Right kidney (tissue), 1 donor: ENCODE measurements at regions not wholly inside any gene's neighbourhood (a gene's known extent, or its start where the extent isn't known, plus 50 kb on each side); places are given as distances from the start of the nearest gene placed in this dataset.

Experiments
- DNase-seq: peaks from one replicate; pipeline ENCODE4 v3.0.0-alpha.2; 2016

DNA sequence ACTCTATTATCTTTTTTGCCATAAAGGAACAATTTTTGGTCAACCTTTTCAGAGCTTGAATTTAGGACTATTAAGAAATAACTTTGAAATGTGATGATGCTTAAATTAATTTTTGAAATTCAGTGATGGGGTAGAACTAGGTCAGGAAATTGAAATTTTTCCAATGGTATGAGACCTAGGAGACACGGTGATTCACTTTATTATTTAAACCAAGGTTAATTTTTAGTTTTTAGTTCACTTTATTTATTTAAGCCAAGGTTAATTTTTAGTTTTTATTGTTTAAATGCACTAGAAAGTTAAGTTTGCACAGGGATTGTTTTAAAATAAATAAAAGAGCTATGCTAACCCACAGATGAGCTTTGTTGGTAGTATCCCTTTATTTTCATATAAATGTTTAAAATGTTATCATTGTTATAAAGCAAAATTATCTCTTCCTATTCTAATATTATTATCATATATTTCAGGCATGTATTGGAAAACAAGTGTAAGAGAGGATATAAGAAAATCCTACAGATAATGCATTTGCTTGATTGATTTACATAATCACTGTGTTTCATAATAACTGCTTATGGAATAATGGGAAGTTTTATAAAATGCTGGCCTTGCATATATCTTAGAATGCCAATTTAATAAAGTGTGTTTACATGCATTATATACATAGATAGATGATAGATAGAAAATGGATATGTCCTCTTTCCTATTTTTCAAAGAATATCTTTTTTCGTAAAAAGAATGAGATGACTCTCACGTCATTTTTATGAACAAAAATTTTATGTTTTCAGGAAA, 163.6 kb downstream of the HGF start:
- DNase-seq: no peak

DNA sequence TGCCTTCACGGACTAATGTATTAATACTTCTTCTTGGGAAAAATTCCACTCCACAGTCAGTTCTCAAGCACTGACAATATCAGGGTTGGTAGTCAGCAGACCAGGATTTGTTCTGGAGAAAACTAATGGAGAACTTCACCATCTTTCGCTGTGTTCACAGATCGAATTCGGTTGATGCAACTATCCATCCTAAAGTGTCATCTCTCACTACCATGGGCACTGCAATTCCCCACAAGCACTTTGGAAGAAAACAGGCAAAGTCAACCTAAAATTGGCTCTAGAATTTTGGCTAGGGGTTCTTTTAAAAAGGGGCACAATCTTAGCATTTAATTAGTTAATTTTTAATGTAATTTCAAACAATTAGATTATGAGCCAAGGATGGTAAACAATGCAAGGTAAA, 164.4 kb downstream of the HGF start:
- DNase-seq: no peak

DNA sequence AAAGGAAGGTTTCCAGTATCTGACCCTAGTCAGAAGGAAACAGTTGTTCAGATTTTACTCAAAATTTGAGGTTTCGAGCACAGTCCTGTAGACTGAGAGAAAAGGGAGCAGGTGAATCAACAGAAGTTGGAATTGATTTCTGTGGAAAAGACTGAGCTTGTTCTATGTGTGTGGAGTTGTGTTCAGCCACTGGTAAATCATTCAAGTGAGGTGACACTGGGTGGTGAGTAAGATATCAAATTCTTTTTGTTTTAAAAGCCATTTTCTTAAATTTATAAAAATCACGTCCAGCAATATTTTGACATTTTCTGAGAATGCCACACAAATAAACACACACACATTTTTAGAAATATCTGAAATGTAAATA, 165.1 kb downstream of the HGF start:
- DNase-seq: no peak

DNA sequence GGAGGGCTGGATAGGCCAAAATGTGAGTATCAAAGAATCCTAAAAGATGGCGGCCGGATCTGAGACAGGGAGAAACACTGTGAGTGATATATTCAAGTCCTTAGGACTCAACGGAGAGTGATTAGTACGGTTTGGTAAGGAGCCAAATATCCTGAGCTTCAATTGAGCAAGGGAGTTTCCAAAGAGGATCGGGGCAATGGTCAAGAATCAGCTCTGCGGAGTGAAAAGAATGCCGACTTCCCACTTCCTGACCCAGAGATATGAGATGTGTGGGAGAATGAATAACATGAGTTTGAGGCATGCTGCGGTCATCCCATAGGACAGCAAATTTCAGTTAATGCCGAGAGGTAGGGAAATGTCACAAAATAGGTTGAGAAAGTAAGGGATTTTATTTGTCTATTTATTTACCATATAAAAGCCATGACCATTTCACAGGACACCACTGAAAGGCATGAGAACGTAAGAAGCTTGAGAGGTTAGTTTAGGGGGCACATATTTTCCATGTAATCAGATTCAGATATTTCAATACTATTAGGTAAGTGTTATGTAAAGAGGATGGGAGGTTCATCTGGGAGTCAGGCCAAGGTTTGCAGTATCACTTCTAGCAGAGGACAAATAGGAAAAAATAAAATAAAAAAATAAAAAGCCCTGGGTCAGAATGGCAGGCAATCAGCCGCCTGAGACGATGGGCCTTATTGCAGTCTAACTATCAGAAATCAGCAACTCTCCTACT, 165.6 kb downstream of the HGF start:
- DNase-seq: no peak

DNA sequence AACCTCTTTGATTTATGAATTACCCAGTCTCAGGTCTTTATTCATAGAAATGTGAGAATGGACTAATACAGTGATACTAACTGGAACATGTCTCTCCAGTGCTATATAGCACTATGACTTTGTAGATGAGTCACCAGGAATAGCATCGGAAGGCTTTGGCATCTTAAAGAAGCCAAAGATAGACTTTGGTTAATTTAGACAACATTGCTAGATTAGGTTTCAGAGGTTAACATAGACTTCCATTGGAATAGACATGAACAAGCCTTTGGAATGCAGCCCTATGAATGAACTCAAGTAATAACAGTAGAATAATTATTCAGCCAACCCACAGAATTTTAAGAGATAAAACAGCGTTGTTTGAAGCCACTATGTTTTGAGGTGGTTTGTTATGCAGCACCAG, 169.2 kb downstream of the HGF start:
- no peak for DNase-seq

DNA sequence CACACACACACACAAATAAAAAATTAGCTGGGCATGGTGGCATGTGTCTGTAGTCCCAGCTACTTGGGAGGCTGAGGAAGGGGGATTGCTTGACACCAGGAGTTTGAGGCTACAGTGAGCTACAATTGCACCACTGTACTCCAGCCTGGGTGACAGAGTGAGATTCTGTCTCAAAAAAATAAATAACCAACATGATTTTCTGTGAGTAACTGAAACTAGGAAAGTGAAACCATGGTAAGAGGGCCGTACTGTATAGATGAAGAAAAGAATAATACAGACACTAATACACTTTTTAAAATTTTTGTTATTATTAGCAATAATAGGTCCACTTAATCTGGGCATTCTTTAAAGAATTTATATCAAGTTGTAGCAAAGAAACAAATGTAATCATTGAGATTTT, 170.9 kb downstream of the HGF start:
- DNase-seq: no peak

DNA sequence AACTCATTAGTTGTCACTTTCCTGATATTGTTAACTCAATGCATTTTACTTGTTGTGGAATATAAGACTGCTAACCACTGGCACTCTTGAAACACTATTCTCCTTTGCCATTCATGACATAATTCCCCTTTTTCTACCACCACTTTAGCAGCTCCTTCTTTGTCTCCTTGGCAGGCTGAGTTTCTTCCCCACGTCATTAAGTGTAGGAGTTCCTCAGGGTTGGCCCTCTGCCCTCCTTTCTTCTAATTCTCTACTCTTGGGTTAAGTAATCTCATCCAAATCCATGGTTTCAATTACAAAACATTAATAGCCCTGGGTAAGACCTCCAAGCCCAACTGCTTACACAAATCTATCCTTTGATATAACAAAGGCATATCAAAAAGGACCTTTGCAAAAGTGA, 175.1 kb downstream of the HGF start:
- DNase-seq: no peak

DNA sequence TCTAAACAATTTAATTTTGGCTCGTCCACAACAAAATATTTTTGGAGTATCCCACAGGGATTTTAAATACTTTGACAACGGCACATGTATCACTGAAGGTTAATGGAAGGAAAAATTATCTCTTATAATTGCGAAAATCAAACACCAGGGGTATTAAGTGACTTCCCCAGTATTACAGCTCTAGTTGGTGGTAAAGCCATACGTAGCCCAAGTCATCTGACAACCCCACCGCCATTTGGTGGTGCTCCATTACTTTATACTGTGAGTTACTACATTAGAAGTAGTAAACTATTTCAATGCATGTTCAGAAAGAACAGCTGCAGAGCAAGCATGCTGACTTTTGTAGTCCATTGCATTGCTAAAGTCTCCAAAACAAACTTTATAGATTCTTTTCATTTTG, 179.7 kb downstream of the HGF start:
- DNase-seq: no peak

DNA sequence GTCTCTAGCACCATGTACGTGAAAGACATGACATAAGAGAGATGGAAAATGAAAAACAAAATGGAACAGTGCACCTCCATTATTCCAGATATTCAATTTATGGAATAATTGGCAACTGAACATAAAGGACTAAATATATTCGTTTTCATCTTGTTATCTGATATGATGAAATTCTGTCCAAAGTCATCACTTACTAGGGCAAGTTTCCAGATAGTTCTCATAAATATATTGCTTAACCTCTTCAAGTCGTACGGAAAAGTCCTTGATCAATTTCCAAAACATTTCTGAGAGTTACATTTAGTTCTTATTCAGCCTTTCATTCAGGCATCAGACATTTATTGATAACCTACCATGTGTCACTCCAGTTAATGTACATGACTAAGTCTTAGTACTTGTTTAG, 185.2 kb downstream of the HGF start:
- DNase-seq: no peak

DNA sequence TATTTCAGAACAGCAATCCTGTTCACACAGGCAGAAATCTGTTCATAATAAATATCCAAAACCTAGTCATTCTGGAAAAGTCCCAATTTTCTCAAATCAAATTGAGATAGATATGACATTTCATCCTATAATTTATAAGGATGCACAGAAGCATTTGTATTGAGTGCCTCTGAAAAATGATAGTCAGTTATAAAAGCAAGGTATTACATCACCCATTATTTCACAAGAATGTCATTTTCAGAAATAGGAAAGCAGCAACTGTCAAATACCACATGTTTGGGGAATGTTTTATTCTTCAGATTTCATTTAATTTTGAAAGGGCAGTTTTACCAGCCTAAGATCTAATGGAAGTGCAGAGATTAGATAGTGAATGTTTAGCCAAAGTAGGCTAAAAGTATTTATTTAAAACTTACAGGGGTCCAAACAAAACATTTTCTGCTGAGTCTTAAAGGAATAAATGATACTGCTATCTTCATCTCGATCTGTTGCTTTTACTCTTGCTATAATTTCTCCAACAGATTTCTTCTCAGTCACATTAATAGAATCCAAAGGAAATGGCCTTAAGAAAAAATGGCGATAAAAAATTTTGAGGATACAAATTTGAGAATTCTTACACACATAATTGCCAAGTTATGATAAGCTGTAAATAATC, 185.8 kb downstream of the HGF start:
- DNase-seq: no peak

DNA sequence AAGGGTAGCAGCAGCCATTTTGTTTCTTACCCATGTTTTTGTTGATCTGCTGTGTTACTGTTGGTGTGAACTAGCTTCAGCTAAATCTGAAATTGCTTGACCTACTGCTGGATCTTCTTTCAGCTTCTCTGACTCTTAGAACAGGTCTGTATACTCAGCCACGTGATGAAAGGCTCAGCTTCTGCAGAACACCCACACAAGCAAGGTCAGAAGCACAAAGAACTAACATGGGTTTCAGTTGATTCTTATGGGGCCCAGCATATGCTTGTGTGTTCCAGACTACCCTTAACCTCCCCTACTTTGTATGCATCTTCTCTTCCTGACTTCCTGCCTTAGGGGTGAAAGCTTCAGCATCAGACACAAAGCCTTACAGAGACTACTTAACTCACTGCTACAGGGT, 186.8 kb downstream of the HGF start:
- no peak for DNase-seq

DNA sequence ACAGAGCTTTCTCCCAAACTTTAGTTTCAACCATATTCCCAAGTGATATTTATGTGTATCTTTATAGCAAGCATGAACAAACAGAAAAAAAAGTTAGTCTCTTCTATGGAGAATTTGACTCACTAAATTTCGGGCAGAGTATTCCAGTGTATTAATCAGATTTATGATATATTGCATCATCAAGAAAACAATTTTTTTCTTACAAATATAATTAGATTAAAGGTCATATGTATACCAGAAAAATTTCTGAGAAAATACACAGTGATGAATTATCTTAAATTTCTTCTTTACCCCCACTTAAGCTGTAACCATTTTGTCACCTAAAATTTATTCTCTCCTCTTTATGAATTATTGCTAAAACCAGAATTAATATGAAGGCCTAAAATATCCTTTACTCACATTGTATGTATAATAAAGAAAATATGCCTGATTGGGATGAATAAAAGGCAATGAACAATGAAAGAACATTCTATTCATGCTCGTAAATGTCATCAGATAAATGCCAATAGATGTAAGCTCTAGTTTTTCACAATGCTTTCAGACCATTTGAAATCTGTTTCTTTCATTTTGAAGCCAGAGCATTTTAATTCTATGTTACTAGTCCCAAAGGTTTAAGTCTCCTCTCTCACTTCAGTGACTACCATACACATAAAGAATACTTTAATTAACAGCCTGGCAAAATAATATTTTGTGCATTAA, 192.1 kb downstream of the HGF start:
- no peak for DNase-seq

DNA sequence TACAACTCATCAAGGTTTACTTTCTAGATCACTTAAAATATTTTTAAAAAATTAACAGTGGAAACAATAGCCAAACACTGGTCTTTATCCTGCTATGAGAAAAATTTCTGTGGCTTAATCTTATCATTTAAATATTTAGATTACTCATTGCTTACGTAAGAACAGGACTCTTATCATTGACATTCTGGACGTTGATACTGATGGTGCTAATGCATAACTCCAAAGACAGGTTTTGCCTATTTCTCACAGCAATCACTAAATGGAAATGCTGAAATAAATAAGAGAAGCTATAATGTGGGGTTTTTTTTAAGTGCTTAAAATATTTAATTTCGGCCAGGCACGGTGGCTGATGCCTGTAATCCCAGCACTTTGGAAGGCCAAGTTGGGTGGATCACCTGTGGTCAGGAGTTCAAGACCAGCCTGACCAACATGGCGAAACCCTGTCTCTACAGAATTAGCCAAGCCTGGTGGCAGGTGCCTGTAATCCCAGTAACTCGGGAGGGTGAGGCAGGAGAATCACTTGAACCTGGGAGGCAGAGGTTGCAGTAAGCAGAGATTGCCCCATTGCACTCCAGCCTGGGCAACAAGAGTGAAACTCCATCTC, 195.0 kb downstream of the HGF start:
- DNase-seq: no peak

DNA sequence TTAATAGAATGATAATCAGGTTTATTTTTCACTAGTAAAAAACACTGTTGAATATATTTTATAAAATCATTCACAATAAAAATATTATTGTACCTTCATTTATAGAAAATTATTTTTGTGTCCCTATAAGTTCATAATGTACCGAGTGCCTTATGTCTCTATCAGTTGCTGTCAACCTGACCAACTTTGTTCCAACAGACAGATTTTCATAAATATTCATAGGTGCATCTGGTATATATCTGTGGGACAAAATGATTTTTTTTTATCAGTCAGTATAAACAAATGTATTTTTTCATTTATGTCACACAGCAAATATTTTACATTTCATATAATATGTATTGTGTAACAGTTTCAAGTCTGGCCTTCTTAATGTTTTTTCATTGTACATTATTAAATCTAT, 195.9 kb downstream of the HGF start:
- DNase-seq: no peak

DNA sequence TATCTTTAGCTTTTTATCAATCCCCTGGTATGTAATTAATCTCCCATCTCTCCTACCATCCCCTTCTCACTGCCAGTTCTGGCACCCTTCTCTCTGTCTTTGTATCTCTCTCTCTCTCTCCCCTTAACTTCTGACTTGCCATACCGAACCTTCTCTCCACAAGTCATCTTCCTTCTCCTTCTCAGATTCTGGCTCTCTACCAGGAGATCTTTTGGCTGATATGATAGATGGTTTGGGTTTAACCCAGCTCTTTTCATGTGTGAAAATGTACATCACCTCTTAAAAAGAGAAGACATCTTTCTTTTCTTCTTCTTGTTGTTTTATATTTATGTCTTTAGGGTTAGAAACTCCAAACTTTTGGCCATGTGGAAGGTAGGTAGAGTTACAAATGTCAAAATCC, 196.7 kb downstream of the HGF start:
- DNase-seq: no peak

DNA sequence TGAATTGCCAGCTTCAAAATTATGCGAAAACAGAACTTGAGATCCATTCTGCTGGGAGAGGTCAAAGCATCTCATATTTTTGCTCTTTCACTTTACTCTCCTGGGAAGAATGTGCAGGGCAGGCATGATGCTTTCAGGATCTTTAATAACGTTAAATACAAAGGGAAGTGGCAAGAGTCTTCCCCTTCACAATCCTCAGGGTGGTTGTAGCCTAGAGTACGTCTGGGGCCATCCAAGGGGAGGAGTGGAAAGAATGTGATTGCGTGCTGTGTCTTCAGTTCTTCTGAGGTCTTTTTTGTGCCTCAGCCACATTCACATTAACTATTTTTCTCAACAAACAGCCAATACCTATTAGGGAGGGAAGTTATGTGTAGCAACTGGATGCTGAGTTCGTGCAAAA, 207.3 kb downstream of the HGF start:
- DNase-seq: no peak

DNA sequence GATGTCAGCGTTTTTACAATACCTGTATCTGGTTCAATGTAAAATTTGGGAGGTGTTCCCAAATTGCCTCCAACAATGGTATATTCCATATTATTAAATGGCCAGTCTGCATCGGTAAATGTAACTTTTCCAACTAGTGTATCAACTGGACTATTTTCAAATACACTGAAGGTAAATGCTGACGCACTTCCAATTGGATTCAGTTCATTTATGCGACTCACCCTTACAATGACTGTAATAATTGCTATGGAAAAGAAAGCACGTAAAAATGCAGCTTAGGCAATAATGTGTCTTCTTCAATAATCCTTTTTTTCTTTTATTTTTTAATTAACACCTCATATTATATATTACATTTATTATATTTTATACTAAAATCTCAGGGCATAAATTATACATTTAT, 209.1 kb downstream of the HGF start:
- DNase-seq: no peak

DNA sequence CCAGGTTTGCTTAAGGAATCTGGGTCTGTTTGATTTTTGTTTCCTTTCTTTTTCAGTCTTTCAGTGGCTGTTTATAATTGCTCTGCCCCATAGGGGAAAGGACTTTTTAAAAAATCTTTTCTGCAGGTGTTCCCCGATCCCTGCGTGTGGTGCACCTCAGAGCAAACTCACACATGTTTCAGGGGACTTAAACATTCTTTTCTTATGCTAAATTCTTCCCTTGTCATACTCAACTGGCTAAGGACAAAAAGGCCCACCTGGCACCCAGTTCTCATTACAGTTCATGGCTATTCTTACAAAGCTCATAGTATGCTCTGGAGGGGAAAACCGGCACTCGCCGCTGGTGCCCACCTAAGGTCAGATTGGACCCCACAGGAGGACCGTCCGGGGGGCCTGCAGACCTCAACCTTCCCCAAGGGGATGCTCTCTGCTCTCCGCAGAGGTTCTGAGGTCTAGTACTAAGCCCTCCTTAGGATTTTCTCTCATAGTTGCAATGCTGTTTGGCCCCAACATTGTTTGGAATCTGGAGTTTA, 220.3 kb downstream of the HGF start:
- no peak for DNase-seq

DNA sequence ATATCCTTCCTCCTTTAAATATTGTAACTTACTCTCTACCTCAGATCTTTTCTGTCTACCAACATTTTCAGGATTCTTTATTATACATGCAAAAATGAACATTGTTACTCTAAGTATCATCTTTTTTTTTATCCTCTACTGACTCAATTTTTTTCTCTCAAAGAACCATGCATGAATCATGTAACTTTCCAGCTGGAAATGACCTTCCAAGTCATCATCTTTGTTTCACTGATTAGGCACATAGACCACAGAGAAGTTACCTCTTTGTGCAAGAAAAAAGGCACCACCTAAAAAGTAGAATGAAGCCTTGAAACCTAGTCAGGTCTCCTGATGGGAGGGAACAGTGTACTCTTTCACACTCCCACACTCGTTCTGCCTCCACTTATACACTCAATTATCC, 234.9 kb downstream of the HGF start:
- no peak for DNase-seq

DNA sequence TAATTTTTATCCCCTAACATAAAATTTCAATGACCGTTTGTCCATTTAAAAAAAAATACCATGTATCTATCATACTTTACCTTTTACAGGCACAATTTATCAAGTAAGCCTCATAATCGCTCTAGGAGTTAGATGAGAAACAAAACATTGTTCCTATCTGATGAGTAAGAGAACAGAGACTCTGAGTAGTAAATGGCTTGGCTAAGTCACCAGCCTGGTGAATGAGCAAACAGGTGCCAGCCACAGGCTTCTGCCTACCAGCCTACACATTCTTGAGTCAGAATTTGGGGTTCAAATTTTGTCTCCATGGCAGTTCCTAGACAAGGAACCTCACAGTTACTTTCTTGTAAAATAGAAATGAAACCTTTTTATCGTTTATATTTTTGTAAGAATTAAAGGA, 235.4 kb downstream of the HGF start:
- DNase-seq: no peak

DNA sequence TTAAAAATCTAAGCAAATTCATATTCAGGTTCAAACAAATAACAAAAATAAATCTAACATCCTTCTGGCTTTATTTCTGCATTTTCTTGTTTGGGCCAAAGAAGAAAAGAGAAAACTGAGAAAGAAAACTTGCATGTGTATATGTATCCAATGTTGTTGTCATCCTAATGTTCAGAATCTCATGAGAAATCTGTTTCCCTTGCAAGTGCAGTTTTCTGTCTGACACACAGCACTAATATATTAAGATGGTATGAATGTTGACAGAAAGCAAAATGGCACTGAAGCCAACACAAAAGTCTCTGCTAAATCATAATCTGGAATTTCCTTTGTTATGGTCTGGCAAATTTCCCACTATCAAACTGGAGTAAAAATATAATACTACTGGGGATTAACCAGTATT, 235.9 kb downstream of the HGF start:
- no peak for DNase-seq

DNA sequence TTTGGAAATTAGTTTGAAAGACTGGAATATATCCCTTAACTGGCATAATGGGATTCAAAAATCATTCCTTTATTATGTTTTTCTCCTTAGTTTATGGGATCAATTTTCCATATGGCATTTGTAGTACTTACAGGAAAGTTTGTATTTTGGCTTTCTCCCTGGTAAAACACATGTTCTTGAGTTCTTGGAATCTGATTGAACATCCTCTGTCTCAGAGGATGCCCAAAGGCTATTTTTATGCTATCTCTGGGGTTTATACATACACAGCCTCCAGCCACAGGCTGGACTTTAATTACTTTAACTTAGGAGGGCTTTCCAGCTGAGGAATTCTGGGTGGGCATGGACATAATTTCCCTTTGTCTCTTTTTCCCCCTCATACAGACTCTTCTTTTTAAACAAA, 236.4 kb downstream of the HGF start:
- DNase-seq: no peak

DNA sequence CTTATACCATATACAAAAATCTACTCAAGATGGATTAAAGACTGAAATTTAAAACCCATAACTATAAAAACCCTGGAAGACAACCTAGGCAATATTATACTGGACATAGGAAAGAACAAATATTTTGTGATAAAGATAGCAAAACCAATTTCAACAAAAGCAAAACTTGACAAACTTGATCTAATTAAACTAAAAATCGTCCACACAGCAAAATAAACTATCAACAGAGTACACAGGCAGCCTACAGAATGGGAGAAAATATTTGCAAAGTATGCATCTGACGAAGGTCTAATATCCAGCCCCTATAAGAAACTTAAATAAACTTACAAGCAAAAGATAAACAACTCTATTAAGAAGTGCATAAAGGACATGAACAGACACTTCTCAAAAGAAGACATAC, 240.1 kb downstream of the HGF start:
- DNase-seq: no peak
